CD4-positive, alpha-beta T cell (primary cell): ENCODE measurements at regions not wholly inside any gene's neighbourhood (a gene's known extent, or its start where the extent isn't known, plus 50 kb on each side); places are given as distances from the start of the nearest gene placed in this dataset.

ENCODE experiments used
- ATAC-seq: fragments of 200-7000 bp; cut with Tn5 transposase; one replicate; pipeline ENCODE4 v1.10.0; 2022; ENCODE audit warnings: mild to moderate bottlenecking; ENCODE audit not compliant: poor library complexity
- CTCF ChIA-PET: fragments of 350-600 bp; sonication (Branson Sonifier 250); formaldehyde crosslinking; loops from one replicate; lab custom pipeline; 2021; ENCODE audit warnings: antibody characterized with exemption, inconsistent platforms; lab: Charles Lee
- POLR2A ChIA-PET: fragments of 350-600 bp; sonication (Branson Sonifier 250); formaldehyde crosslinking; loops from one replicate; lab custom pipeline; 2021; ENCODE audit warnings: antibody characterized with exemption, inconsistent platforms; lab: Charles Lee
- DNase-seq, 14 experiments: peaks; one replicate each; pipeline ENCODE4 v3.0.0-alpha.2; 2013 to 2020; ENCODE audit warnings: mixed read lengths in 2 of 14
- H3K27ac ChIP-seq, 2 donors: one replicate each; pipeline versions ENCODE4 v1.5.1 to v1.7.0; 2013; ENCODE audit warnings: low read length in 2 of 2, low read depth in 1 of 2, mild to moderate bottlenecking in 1 of 2
- H3K27me3 ChIP-seq, 2 experiments: 1 replicate in 1 of 2; 2 replicates in 1 of 2; pipeline versions ENCODE4 v1.6.1 to v1.7.0; 2013; ENCODE audit warnings: low read length in 2 of 2, control low read depth in 1 of 2, mild to moderate bottlenecking in 1 of 2, moderate library complexity in 1 of 2; ENCODE audit not compliant: insufficient read depth in 2 of 2, control insufficient read depth in 1 of 2
- H3K36me3 ChIP-seq: one replicate; pipeline ENCODE4 v1.6.1; 2013; ENCODE audit warnings: low read length, control low read depth; ENCODE audit not compliant: insufficient read depth
- H3K4me1 ChIP-seq: one replicate; pipeline ENCODE4 v1.6.1; 2013; ENCODE audit warnings: low read length, control low read depth; ENCODE audit not compliant: insufficient read depth
- H3K4me3 ChIP-seq: one replicate; pipeline ENCODE4 v1.5.1; 2013; ENCODE audit warnings: mild to moderate bottlenecking, low read length, moderate library complexity
- H3K9me3 ChIP-seq, 2 experiments: 1 replicate in 1 of 2; 2 replicates in 1 of 2; pipeline versions ENCODE4 v1.6.1 to v1.7.0; 2013; ENCODE audit warnings: low read length in 2 of 2, mild to moderate bottlenecking in 2 of 2, control low read depth in 1 of 2, moderate library complexity in 1 of 2; ENCODE audit not compliant: control insufficient read depth in 1 of 2, insufficient read depth in 1 of 2
- H3K27ac Mint-ChIP-seq: one replicate; pipeline ENCODE4 v1.8.0; 2020; ENCODE audit warnings: mixed read lengths
- H3K27me3 Mint-ChIP-seq: one replicate; pipeline ENCODE4 v1.8.0; 2021; ENCODE audit warnings: mixed read lengths
- H3K36me3 Mint-ChIP-seq: one replicate; pipeline ENCODE4 v1.8.0; 2021; ENCODE audit warnings: low read depth, mixed read lengths
- H3K4me1 Mint-ChIP-seq: one replicate; pipeline ENCODE4 v1.8.0; 2021; ENCODE audit warnings: low read depth, mixed read lengths
- H3K4me3 Mint-ChIP-seq: one replicate; pipeline ENCODE4 v1.8.0; 2020; ENCODE audit warnings: mild to moderate bottlenecking, mixed read lengths
- H3K9me3 Mint-ChIP-seq: one replicate; pipeline ENCODE4 v1.8.0; 2020; ENCODE audit warnings: mixed read lengths
- CTCF ChIP-seq: fragments of 200-600 bp; IDR thresholded peaks from one replicate; pipeline ENCODE4 v1.8.0; 2022; ENCODE audit warnings: antibody characterized with exemption, mild to moderate bottlenecking
- intact Hi-C, 2 experiments: fragments of 100-400 bp; cut with DNase I in 1 of 2; cut with micrococcal nuclease in 1 of 2; formaldehyde crosslinking; loops; one replicate each; pipeline versions ENCODE4 v1.15.1 to v1.9.0; 2023 to 2025; cut with DNase I, micrococcal nuclease

DNA sequence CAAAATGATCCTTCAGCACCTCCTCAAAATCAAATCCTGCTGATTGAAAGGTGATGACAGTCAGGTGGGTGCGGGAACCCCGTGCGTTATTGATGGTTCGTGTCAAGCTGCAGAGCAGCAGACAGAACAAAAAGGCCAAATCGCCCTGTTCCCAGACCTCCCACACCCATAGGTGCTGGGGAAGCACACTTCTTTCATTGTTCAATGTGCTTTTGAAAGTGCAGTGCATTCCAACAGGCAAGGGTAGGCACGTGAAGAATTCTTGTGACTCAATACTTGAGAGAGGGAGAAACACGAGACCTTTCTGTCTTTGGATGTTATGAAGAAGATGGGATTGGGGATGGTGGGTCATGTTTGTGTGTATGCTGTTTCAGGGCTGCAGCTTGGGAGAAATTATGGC, 514.0 kb downstream of the MCTP2 start:
- Mint-ChIP-seq H3K36me3 (no peaks in the 10 kb centered on the region), H3K9me3 (peaks cover 2% of the 10 kb centered on the region), H3K4me3 (no peak overlapping the region), H3K27ac (no peak overlapping the region), H3K4me1 (no peaks in the 10 kb centered on the region), H3K27me3 (no peaks in the 10 kb centered on the region)
- intact Hi-C loops: no loop called here
- ATAC-seq: no peak
- Histone ChIP-seq H3K36me3 (no peaks in the 10 kb centered on the region), H3K4me3 (no peak overlapping the region), H3K27ac (no peak overlapping the region), H3K27me3 (no peaks in the 10 kb centered on the region), H3K4me1 (no peaks in the 10 kb centered on the region), H3K9me3 (peaks cover 0 to 5% of the 10 kb centered on the region in 2 experiments)
- DNase-seq: no peak
- no peak for TF ChIP-seq CTCF
- CTCF ChIA-PET: no interaction called here
- POLR2A ChIA-PET: no interaction called here

GRCh38 chr15:94747510-94747909, 516.1 kb downstream of the MCTP2 start:
- Mint-ChIP-seq H3K4me3 (no peak overlapping the region), H3K36me3 (no peaks in the 10 kb centered on the region), H3K4me1 (no peaks in the 10 kb centered on the region), H3K9me3 (peaks cover 2% of the 10 kb centered on the region), H3K27ac (no peak overlapping the region), H3K27me3 (no peaks in the 10 kb centered on the region)
- POLR2A ChIA-PET: no interaction called here
- Histone ChIP-seq H3K36me3 (no peaks in the 10 kb centered on the region), H3K4me3 (no peak overlapping the region), H3K27me3 (no peaks in the 10 kb centered on the region), H3K27ac (no peak overlapping the region), H3K9me3 (peaks cover 0 to 2% of the 10 kb centered on the region in 2 experiments), H3K4me1 (no peaks in the 10 kb centered on the region)
- no peak for ATAC-seq
- DNase-seq: no peak
- no peak for TF ChIP-seq CTCF
- intact Hi-C loops: no loop called here
- CTCF ChIA-PET: no interaction called here

GRCh38 chr15:94749811-94750617, 518.7 kb downstream of the MCTP2 start:
- DNase-seq: no peak
- no peaks in the 10 kb centered on the region for H3K4me1 Mint-ChIP-seq
- Histone ChIP-seq H3K4me1 (no peaks in the 10 kb centered on the region), H3K27me3 (no peaks in the 10 kb centered on the region), H3K36me3 (no peaks in the 10 kb centered on the region), H3K9me3 (no peaks in the 10 kb centered on the region), H3K27ac (no peak overlapping the region), H3K4me3 (no peak overlapping the region)
- no peaks in the 10 kb centered on the region for H3K27me3 Mint-ChIP-seq
- H3K4me3 Mint-ChIP-seq: no peak overlapping the region
- no peak overlapping the region for H3K27ac Mint-ChIP-seq
- intact Hi-C loops: no loop called here
- ATAC-seq: no peak
- H3K36me3 Mint-ChIP-seq: no peaks in the 10 kb centered on the region
- ChIA-PET CTCF (no interaction called here), POLR2A (no interaction called here)
- TF ChIP-seq CTCF: no peak
- no peaks in the 10 kb centered on the region for H3K9me3 Mint-ChIP-seq
